ENCODE measurements at regions not wholly inside any gene's neighbourhood (a gene's known extent, or its start where the extent isn't known, plus 50 kb on each side); places are given as distances from the start of the nearest gene placed in this dataset.

DNA sequence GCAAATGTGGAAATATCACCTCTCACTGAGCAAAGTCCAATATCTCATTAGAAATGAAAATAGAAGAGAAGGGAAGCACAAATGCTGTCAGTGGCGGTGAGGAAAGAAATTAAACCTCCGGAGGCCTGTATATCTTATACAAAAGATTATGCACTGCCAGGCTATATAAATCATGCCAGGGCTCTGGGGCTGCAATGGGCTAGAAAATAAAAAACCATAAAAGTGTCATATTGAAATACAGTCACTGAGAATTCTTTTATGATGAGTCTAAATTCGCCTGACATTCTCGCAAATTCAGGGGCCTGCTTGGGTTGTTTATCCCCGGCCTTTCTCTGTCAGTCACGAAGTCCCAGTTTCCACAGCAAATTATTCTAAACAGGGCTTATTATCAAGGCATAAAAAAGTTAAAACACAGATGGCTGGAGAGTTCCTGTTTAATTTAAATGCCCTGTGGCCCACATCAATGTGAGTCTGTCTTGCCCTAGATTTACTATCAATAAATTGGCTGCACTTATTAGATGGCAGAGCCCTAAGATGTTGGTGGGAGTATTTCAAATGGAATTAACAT, 193.8 kb downstream of the SNX10 start:
- TF ChIP-seq, protein P1, sequence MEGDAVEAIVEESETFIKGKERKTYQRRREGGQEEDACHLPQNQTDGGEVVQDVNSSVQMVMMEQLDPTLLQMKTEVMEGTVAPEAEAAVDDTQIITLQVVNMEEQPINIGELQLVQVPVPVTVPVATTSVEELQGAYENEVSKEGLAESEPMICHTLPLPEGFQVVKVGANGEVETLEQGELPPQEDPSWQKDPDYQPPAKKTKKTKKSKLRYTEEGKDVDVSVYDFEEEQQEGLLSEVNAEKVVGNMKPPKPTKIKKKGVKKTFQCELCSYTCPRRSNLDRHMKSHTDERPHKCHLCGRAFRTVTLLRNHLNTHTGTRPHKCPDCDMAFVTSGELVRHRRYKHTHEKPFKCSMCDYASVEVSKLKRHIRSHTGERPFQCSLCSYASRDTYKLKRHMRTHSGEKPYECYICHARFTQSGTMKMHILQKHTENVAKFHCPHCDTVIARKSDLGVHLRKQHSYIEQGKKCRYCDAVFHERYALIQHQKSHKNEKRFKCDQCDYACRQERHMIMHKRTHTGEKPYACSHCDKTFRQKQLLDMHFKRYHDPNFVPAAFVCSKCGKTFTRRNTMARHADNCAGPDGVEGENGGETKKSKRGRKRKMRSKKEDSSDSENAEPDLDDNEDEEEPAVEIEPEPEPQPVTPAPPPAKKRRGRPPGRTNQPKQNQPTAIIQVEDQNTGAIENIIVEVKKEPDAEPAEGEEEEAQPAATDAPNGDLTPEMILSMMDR (IDR thresholded peaks at IDR 0.05; ENCODE audit: low read depth, low read length, missing input control) = no peak
- TF ChIP-seq, protein P2, sequence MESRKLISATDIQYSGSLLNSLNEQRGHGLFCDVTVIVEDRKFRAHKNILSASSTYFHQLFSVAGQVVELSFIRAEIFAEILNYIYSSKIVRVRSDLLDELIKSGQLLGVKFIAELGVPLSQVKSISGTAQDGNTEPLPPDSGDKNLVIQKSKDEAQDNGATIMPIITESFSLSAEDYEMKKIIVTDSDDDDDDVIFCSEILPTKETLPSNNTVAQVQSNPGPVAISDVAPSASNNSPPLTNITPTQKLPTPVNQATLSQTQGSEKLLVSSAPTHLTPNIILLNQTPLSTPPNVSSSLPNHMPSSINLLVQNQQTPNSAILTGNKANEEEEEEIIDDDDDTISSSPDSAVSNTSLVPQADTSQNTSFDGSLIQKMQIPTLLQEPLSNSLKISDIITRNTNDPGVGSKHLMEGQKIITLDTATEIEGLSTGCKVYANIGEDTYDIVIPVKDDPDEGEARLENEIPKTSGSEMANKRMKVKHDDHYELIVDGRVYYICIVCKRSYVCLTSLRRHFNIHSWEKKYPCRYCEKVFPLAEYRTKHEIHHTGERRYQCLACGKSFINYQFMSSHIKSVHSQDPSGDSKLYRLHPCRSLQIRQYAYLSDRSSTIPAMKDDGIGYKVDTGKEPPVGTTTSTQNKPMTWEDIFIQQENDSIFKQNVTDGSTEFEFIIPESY (IDR thresholded peaks at IDR 0.05) = no peak
- TF ChIP-seq, protein P3, sequence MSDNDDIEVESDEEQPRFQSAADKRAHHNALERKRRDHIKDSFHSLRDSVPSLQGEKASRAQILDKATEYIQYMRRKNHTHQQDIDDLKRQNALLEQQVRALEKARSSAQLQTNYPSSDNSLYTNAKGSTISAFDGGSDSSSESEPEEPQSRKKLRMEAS (IDR thresholded peaks at IDR 0.05) = no peak
- no peak for TF ChIP-seq TAF1 (conservative IDR thresholded peaks at IDR 0.05)
- no peak for TF ChIP-seq JUND (IDR thresholded peaks at IDR 0.05)
- no peak for TF ChIP-seq RXRA (IDR thresholded peaks at IDR 0.05)
- TF ChIP-seq EGR1 (IDR thresholded peaks at IDR 0.05; ENCODE audit: low read depth in 2 of 2) = no peak
- TF ChIP-seq YY1 (IDR thresholded peaks at IDR 0.05) = no peak
- TF ChIP-seq, protein P4, sequence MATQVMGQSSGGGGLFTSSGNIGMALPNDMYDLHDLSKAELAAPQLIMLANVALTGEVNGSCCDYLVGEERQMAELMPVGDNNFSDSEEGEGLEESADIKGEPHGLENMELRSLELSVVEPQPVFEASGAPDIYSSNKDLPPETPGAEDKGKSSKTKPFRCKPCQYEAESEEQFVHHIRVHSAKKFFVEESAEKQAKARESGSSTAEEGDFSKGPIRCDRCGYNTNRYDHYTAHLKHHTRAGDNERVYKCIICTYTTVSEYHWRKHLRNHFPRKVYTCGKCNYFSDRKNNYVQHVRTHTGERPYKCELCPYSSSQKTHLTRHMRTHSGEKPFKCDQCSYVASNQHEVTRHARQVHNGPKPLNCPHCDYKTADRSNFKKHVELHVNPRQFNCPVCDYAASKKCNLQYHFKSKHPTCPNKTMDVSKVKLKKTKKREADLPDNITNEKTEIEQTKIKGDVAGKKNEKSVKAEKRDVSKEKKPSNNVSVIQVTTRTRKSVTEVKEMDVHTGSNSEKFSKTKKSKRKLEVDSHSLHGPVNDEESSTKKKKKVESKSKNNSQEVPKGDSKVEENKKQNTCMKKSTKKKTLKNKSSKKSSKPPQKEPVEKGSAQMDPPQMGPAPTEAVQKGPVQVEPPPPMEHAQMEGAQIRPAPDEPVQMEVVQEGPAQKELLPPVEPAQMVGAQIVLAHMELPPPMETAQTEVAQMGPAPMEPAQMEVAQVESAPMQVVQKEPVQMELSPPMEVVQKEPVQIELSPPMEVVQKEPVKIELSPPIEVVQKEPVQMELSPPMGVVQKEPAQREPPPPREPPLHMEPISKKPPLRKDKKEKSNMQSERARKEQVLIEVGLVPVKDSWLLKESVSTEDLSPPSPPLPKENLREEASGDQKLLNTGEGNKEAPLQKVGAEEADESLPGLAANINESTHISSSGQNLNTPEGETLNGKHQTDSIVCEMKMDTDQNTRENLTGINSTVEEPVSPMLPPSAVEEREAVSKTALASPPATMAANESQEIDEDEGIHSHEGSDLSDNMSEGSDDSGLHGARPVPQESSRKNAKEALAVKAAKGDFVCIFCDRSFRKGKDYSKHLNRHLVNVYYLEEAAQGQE (IDR thresholded peaks at IDR 0.05) = no peak
- TF ChIP-seq GABPA (IDR thresholded peaks at IDR 0.05 in 1 of 2, conservative IDR thresholded peaks at IDR 0.05 in 1 of 2) = no peak
- TF ChIP-seq RAD21 (IDR thresholded peaks at IDR 0.05) = no peak
- no peak for TF ChIP-seq FOXA2 (IDR thresholded peaks at IDR 0.05)
- TF ChIP-seq FOXA1 (IDR thresholded peaks at IDR 0.05) = no peak
- TF ChIP-seq SP1 (IDR thresholded peaks at IDR 0.05) = no peak
